ENCODE measurements at regions not wholly inside any gene's neighbourhood (a gene's known extent, or its start where the extent isn't known, plus 50 kb on each side); places are given as distances from the start of the nearest gene placed in this dataset.
"Not testable (repeated sequence)": the region's sequence is repeated elsewhere in the genome, so short reads cannot be mapped to it uniquely, and the experiment has no call there.

- TF ChIP-seq POLR2A (IDR thresholded peaks at IDR 0.05) (no peak), CTCF (IDR thresholded peaks at IDR 0.05) (no peak), POLR2AphosphoS5 (IDR thresholded peaks at IDR 0.05; ENCODE audit: insufficient read depth in 1 of 2, low read depth in 1 of 2) (no peak)
- Histone ChIP-seq H3K9me3 (no peaks in the 10 kb centered on the region), H3K36me3 (no peaks in the 10 kb centered on the region)
Measured at GRCh38 chr22:26964642-26965041, 307.3 kb downstream of the MIAT start.

GRCh38 chr22:26967282-26967681 is 309.9 kb downstream of the MIAT start:
- TF ChIP-seq POLR2AphosphoS5 (IDR thresholded peaks at IDR 0.05; ENCODE audit: insufficient read depth in 1 of 2, low read depth in 1 of 2) (no peak), POLR2A (IDR thresholded peaks at IDR 0.05) (no peak)
- Histone ChIP-seq H3K4me3 (no peak overlapping the region), H3K27ac (no peak overlapping the region), H3K36me3 (no peaks in the 10 kb centered on the region), H3K4me1 (no peaks in the 10 kb centered on the region), H3K9me3 (no peaks in the 10 kb centered on the region), H3K27me3 (no peaks in the 10 kb centered on the region)
- DNase-seq (ENCODE audit: extremely low spot score in 2 of 2): no peak
- intact Hi-C loops (cut with DNase I): no loop called here

More at GRCh38 chr22:26964642-26965041, 307.3 kb downstream of the MIAT start:
- no peak for DNase-seq (ENCODE audit: extremely low spot score in 2 of 2)
- Histone ChIP-seq H3K27ac (no peak overlapping the region), H3K27me3 (no peaks in the 10 kb centered on the region), H3K4me3 (no peak overlapping the region), H3K4me1 (no peaks in the 10 kb centered on the region)
- intact Hi-C loops (cut with DNase I): no loop called here

GRCh38 chr22:26968859-26969523 is 311.6 kb downstream of the MIAT start:
- Histone ChIP-seq H3K9me3 (no peaks in the 10 kb centered on the region), H3K4me1 (no peaks in the 10 kb centered on the region), H3K27ac (no peak overlapping the region), H3K27me3 (no peaks in the 10 kb centered on the region), H3K4me3 (no peak overlapping the region), H3K36me3 (no peaks in the 10 kb centered on the region)
- no peak for DNase-seq (ENCODE audit: extremely low spot score in 2 of 2)
- TF ChIP-seq POLR2A (IDR thresholded peaks at IDR 0.05) (no peak), CTCF (IDR thresholded peaks at IDR 0.05) (no peak), POLR2AphosphoS5 (IDR thresholded peaks at IDR 0.05; ENCODE audit: insufficient read depth in 1 of 2, low read depth in 1 of 2) (no peak)
- intact Hi-C loops (cut with DNase I): no loop called here

- no peaks in the 10 kb centered on the region for H3K9me3 ChIP-seq
- no peaks in the 10 kb centered on the region for H3K27me3 ChIP-seq
- no peaks in the 10 kb centered on the region for H3K4me1 ChIP-seq
- intact Hi-C loops (cut with DNase I): no loop called here
- TF ChIP-seq POLR2A (IDR thresholded peaks at IDR 0.05) (no peak), POLR2AphosphoS5 (IDR thresholded peaks at IDR 0.05; ENCODE audit: insufficient read depth in 1 of 2, low read depth in 1 of 2) (no peak)
- H3K36me3 ChIP-seq: no peaks in the 10 kb centered on the region
- DNase-seq (ENCODE audit: extremely low spot score in 2 of 2): no peak
- H3K27ac ChIP-seq: no peak overlapping the region
- H3K4me3 ChIP-seq: no peak overlapping the region
Measured at GRCh38 chr22:26970809-26971394, 313.5 kb downstream of the MIAT start.

- H3K4me3 ChIP-seq: no peak overlapping the region
- H3K36me3 ChIP-seq: no peaks in the 10 kb centered on the region
- no peak for TF ChIP-seq POLR2AphosphoS5 (IDR thresholded peaks at IDR 0.05; ENCODE audit: insufficient read depth in 1 of 2, low read depth in 1 of 2)
- no peak overlapping the region for H3K27ac ChIP-seq
- DNase-seq (ENCODE audit: extremely low spot score in 2 of 2): no peak
- no peaks in the 10 kb centered on the region for H3K27me3 ChIP-seq
- intact Hi-C loops (cut with DNase I): no loop called here
- no peaks in the 10 kb centered on the region for H3K4me1 ChIP-seq
- no peaks in the 10 kb centered on the region for H3K9me3 ChIP-seq
Measured at GRCh38 chr22:26972286-26972685, 314.9 kb downstream of the MIAT start.

- H3K9me3 ChIP-seq; DNase-seq (ENCODE audit: extremely low spot score in 2 of 2); intact Hi-C loops (cut with DNase I); H3K36me3 ChIP-seq; H3K27ac ChIP-seq; H3K27me3 ChIP-seq; H3K4me1 ChIP-seq; H3K4me3 ChIP-seq: not testable (repeated sequence)
Measured at GRCh38 chr22:26972915-26973314, 315.5 kb downstream of the MIAT start.

- Histone ChIP-seq H3K36me3 (no peaks in the 10 kb centered on the region), H3K4me3 (no peak overlapping the region), H3K4me1 (no peaks in the 10 kb centered on the region), H3K27ac (no peak overlapping the region), H3K27me3 (no peaks in the 10 kb centered on the region), H3K9me3 (no peaks in the 10 kb centered on the region)
- no peak for DNase-seq (ENCODE audit: extremely low spot score in 2 of 2)
- intact Hi-C loops (cut with DNase I): no loop called here
- TF ChIP-seq POLR2AphosphoS5 (IDR thresholded peaks at IDR 0.05; ENCODE audit: insufficient read depth in 1 of 2, low read depth in 1 of 2) (no peak), POLR2A (IDR thresholded peaks at IDR 0.05) (no peak), CTCF (IDR thresholded peaks at IDR 0.05) (no peak)
Measured at GRCh38 chr22:26974034-26974433, 316.6 kb downstream of the MIAT start.

All from vagina (tissue), 2 donors.